DMS79 (cell line): ENCODE measurements at regions not wholly inside any gene's neighbourhood (a gene's known extent, or its start where the extent isn't known, plus 50 kb on each side); places are given as distances from the start of the nearest gene placed in this dataset.

Source experiments
- DNase-seq: peaks from one replicate; lab custom pipeline; 2025; lab: John Stamatoyannopoulos, UW

DNA sequence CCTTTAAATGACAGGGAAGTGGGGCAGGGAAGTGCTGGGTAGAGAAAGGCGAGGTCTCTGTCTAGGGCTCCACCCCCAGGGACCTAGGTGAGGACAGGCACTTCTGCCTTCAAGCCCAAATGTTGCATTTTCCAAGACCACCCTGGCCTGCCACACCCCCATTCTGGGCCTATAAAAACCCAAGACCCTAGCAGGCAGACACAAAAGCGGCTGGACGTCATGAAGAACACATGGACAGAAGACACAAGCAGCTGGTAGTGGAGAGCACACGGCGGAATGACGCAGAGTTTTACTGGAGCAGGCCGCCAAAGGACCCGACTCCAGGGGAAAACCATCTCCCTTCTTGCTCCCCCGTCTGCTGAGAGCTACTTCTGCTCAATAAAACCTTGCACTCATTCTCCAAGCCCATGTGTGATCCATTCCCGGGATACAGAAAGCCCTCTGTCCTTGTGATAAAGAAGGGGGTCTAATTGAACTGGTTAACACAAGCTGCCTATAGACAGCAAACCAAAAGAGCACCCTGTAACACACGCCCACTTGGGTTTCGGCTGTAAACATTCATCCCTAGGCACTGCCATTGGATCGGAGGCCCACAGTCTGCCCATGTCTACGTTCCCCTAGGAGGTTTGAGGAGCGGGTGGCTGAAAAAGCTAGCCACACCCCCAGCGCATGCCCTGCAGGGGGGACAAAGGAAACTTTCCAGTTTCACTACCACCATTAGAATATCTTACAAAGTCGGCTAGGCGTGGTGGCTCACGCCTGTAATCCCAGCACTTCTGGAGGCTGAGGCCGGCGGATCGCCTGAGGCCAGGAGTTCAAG, 622.2 kb upstream of the SALL1 start:
- no peak for DNase-seq

DNA sequence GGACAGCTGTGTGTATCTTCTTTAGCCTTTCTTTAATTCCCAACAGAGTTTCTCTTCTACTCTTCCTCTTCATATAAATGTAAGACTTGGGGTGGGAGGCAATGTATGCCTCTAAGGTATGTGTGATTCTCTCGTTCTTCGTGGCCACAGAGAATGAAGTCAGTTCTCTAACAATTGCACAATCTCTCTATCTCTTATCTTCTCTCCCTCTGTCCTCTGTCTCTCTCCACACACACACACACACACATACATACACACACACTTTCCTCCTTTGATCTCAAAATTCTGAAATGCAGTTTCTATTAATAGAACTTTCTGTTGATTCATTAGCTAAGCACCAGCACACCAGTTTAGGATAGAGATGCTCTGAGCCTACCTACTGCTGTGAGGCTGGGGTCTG, 615.7 kb upstream of the SALL1 start:
- no peak for DNase-seq

DNA sequence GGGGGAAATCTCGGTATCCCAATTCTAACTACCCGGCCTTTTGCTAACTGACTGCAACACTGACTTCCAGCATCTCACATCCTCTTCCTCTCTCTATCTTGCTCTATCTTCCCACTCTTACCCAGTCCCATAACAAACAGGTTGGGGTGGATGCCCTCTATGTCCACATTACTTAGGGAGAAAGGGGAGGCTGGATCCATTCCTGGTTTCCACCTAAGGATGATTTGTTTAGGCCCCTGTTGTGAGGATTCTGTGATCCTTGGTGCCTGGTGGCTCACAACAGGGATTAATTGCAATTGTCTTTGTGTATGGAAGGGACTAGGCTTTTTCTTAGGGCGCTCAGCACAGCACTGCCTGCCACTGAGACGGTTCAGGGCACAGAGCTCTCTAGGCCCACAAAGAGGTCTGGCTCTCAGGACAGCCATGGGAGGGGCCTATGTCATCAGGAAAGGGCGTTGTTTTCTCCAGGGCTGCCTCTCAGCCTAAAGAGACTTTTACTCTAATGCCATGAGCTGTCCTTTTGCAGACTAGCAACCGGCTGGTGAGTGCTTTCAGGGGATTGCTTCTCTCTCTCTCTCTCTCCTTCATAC, 612.1 kb upstream of the SALL1 start:
- peak; percentile 28 for DNase-seq

DNA sequence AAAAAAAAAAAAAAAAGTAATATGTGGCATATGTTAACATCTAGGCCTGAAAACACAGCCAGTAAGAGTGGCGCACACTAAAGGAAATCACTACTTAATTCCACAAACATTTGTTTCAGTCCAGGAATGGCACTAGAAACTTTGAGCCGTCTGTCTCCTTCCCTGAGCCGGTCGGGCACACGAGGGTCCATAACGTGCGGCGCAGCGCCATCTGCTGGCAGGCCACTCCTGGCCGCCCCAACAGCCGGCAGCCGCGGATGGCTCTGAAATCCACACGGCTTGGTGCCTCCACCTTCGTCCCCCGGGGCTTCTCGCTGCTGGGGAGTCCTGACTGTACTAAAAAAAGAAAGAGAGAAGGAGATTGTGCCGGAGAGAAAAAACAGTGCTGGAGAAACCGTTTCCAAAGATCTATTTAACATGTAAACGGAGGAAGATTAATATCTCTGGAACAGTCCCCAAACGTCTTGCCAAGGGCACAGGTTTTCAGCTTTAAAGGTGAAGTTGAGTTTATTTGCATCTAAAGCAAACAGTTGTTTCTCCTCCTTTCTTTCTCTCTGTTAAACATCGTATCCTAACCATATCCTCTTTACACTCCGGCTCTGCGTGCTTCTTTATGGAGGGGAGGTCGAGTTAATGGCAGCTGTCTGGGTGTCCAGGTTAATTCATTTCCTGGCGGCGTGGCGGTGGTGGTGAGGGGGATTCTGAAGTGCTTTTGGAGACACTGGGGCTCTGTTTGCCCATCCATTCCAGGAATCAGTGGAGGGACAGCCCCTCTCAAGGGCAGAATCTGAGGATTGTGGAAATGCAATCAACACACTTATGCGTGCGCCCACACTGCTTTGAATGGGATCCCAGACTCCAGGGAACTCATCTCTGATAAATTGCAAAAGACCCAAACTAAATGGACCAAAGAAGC, 611.3 kb upstream of the SALL1 start:
- DNase-seq: peak; percentile 20

DNA sequence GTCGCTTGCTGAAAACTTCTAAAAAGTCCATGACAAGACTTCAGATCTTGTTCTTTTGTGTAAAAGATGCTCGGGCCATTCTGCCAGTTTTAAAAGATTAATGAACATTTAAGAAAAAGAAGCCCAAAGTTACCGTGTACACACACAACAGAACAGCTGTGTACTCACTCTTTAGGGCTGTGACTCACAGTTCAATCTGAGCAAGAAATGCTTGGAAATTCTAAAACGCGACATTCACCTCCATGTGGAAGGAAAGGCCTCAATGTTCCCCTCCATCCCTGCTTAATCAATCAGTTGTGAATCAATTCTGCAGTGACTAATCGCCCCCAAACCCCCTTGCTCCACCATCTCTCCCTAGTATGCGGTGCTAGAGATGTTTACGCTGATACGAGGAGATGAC, 609.9 kb upstream of the SALL1 start:
- DNase-seq: no peak

DNA sequence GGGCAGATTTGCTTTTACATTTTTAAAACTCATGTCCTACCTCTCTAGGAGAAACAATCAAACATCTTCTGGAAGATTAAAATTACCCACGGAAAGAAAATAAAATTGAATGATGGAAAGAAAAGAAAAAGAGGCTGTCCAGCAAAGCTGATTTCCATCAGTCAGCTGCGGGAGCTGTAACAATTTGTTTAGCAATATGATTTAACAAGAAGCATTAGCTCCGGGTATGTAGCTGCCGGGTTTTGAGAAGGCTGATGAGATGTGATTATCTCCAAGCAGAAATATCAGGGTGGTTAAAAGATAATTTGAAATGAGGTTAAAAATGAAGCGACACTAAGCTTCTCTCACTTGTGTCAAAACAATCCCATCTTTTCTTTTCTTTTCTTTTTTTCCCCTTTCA, 608.9 kb upstream of the SALL1 start:
- no peak for DNase-seq

DNA sequence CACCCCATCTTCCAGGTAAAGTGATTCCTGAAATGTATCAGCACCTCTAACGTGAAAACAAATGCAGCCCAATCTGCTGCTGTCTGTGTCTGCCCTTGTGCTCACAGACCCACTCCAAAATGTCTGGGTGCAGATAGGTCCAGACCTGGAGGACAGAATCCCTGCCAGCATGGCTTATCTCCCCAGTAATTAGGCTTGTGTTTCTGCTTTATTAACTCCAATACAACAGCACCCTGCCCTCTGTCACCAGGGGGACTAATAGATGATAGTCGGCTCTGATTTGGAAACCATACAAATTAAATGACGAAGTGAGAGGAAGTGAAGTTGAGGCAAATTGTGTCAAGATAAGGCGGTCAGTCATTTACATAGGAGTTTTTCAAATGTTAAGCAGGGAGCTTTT, 608.3 kb upstream of the SALL1 start:
- DNase-seq: no peak

DNA sequence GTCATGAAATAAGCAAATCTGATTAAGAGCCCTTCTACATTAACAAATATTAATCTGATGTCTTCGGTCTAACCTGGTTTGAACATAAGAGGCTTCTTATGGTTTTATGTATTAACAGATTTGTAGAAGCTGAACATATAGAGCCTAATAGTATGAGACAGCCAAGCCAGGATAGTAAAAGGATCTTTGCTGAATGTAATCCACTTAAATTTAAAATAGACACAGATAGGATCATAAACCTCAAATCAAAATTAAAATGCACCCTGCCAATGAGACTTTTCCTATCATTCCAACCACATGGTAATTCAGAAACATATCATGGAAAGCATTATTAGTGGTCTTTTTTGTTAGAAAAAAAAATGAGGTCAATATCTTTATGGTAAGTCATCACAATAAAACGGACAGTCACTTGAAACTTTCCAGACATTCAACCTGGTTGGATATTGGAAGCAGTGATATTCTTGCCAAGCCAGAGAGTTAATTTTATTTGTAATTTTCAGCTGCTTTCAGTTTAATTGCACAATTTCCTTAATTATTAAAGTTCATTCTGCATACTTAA, 606.9 kb upstream of the SALL1 start:
- DNase-seq: no peak

DNA sequence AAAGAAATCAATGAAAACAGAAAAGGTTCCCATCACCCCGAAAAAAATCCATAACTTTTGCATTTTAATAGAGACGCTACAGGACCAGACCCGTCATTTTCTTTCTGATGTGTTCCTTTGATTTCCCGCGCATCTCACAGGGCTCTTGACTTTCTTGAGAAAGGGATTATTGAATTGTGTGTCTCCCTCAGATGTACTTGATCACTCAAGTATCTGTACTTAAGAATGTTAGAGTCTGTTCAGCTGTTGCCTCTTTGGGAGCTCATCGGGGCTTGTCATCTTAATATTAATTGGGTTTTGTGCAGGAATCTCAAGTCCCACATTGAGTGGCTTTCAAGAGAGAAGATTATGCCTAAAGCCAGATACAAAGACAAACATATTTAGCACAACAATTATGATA, 606.4 kb upstream of the SALL1 start:
- DNase-seq: peak; percentile 83

DNA sequence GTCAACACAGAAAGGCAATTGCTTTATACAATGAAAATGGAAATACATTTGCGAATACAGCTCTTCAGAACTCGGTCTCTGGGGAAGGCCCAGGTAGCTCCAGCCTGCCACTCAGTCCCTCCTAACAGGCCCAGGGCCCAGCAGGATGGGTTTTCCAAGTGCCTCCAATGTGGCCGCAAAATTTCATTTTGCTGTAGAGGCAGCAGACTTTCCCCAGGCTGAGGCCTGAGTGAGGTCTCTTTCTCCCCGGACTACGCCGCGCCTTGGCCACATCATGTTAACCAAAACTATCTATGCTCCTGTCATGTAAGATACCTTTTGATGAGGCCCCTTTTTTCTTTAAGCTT, 606.0 kb upstream of the SALL1 start:
- peak; percentile 4 for DNase-seq

DNA sequence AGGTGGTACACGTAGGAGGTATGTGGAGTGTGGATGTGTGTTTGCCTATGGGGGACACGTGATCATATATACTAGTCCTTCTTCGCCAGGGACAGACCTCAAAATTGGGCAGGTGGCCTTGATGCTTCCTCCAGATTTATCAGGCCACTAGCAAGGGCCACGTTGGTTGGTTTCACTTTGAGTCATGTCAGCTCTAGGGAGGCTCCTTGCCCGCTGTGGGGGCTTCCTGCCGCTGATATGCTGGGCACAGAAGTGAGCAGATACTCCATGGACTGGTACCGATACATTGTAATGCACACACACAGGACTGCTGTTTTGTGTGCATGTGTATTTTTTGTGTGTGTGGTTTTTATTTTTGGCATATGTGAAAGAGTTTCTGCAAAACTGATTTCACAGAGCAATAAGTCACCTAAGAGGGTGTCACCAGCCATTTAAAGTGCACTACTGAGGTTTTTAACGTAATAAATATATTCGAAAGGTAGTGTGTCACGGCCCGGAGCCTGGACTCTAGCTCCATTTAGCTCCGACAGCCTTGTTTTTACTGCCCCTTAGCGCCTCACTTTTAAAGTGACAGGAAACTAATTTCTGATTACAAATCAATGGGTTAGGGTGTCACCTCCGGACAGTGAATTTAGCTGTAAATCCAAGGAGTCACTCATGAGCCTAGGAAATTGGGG, 605.5 kb upstream of the SALL1 start:
- DNase-seq: no peak

DNA sequence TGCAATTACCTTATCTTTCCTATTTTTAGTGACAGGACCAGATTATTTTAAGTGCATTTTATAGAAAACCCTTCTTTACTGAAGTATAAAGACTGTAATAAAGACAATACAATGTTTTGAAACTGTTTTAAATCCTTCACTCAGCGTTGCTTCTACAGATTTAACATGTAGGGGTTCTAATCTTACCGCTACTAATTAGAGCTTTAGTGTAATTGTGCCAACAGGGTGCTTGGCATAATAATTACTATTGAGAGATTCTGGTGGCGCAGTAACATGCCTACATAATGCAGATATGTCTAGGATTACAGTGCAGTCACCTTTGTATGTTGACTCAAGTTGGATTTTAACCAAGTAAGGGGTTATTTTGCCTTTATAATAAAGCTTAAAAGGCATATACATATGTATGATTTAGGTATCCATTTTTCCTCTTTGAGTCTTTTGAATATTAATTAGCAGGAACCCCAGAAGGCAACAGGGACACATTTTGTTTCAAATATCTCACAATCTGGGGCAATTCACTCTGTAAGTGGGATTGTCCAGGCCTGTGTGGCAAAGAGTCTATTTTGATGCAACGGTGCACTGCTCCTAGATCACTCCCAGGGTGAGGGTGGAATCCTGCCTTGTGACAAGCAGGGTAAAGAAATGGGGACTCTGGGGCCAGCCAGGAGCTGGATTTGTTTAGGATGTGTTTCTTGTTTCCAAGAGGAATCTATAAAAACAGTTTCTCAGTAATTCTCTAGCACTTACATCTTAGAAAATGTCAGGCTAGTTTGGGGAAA, 604.7 kb upstream of the SALL1 start:
- no peak for DNase-seq

DNA sequence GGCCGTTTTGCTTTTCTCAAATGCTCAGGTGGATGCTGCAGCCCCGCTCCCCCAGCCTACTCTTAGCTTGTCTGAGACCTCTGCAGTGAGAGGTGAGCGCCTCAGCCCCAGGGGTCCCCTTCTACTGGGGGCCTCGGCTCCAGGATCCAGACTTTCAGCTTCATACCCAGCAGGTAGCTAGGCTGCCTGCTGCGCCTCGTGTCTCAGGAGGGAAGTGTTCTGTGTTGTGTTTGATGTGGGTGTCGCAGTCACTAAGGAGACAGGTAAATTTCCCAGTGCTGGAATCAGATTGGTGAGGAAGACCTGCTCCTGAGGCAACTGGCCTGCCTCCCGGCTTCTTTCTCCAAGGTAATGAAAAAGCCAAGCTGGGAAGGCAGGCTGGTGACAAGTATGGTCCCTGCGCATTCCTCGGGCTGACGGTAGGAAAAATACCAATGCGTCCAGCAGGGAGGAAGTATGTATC, 604.0 kb upstream of the SALL1 start:
- no peak for DNase-seq

DNA sequence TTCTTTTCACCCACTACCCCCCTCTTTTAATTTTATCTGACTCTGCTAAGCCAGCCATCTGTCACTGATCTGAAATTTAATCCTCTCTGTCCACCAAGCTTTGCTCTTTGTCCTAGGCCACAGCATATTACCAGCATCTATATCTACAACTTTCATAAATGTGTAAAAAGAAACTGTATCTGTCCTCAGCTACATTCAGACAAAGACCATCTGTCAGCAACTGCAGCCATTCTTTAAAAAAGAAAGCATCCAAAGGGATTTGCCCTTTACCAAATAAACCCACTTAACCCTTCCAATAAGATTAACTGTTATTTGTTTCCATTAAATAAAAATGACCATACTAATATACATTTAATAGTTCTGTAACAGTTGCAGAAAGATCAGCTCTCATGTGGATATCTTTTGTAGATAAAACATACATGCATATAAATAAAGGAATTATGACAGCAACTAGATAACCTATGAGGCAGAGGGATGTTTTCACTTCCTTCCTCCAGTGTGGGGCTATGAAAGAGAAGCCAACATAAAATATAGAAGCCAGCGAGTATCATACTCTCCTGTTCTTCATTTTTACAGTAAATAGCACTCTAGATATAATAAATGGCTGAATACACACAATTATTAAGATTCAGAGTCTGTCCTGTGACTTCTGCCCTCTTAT, 602.5 kb upstream of the SALL1 start:
- DNase-seq: no peak

DNA sequence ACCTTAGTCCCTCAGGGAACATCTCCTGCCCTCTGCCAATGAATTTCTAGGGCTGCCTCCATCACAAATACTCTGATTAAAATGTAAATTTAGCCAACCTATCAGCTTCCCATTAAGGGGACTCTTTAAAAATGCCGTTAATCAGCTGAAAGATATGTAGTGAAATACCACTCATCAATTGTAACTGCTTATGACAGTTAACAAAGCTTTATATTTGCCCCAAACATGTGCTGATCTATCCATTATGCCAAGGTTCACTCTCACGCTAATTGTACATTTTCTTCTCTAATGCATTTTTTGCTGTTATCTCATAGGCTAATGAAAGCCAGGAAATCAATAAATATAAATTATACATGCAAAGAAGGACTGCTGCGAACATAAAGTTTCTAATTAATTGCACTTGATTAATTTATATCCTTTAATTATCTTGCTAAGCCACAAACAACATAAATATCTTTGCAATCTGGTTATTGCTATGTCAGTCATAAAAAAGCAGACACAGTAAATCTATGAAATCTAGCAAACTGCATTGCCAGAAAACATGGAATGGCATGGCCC, 601.4 kb upstream of the SALL1 start:
- no peak for DNase-seq

DNA sequence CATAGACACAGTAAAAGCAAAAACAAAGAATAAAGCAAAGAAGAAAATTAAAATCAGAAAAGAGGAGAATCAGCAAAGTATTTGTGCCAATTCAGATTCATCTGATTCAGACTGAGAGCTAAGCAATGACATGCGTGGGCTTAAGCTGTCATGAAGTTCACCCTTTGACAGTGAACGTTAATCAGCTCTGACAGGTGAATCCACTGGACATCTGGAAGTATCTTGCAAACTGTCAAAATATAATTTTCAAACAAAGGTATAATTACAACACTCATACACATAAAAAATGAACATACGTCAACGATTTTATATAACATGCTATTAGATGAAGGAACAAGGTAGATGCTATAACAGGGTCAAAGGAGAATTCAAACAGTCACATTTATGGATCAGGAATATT, 596.3 kb upstream of the SALL1 start:
- no peak for DNase-seq

DNA sequence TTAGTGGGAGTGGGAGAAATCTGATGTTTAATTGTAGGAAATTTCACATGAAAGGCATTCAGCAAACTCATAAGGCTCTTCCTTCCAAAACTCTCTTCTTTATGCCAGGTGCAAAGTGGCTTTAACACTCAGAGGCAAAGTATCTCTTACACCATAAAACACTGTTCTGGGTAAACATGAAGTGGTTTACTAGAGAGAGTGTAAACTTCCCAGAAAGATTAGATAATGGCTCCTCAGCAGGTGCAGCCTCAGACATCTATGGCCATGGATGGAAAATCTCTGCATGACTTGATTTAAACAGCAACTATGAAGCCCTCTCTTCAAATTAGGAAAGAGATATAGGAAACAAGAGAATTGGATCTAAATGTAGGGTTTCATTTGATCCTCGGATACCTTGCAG, 583.1 kb upstream of the SALL1 start:
- peak; percentile 68 for DNase-seq

DNA sequence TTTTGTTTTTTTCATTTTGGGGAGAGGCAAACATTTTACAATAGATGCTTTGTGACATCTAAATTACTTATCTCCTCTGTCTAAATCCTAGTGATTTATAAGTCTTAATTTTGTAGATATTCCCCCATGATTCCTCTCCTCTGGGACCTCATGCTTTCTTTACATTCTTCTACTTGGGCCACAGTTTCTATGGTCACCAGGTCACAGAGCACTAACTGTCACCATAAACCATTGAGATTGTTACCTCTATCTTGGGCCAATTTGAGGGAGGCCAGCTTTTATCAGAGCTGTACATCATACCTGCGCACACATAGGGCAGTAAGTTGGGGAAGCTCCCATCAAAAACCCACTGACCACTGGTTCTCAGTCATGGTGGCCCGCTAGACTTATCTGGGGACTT, 582.1 kb upstream of the SALL1 start:
- no peak for DNase-seq

DNA sequence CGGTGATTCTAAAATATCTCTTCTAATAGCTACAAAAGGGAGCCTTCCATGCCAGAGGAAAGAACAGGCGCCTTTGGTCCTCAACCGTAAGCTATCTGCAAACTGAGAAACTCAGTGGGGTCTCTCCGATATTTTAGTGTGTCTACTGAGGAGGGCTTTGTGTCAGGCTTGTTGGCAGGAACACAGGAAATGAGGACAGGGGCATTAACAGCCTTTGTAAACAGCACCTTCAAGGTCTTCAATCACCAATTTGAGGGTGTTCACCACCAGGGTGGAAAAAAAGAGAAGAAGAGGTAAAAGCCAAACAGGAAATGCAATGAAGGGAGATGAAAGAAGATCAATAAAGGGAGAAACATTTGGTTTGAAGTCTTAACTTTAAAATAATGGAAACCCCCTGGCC, 580.1 kb upstream of the SALL1 start:
- DNase-seq: no peak

DNA sequence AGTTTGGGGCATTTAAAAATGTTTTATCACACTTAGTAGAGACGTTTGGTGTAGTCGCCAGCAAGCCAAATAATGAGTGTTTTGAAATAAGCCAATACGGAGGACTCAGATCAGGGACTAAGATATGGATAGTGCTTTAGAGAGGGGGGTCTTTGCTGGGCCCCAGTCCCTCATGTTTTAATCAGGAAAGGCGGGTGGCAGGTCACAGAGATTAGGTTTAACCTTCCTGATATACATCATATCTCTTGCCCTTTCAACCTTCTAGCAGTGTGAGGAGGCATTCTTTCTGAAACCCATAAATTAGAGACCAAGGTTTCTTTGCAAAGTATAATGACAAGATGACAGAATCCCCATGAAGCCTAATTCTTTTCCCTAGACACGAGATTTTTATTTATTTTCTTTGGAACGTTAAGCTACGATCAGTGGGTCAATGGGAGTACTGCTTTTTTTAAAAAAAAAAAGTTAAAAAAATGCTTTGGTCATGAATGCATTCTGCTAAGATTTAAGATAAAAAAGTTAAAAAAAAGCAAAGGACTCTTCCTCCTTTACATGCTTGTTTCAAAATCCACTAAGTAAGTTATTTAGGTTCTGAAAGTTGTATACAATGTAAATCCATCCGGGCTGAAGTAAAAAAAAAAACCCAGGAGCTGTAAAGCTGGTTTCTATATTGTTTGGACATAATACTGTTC, 572.1 kb upstream of the SALL1 start:
- no peak for DNase-seq
